ENCODE measurements at regions not wholly inside any gene's neighbourhood (a gene's known extent, or its start where the extent isn't known, plus 50 kb on each side); places are given as distances from the start of the nearest gene placed in this dataset.
"Not testable (repeated sequence)": the region's sequence is repeated elsewhere in the genome, so short reads cannot be mapped to it uniquely, and the experiment has no call there.

- no peak for DNase-seq (ENCODE audit: low spot score)
Measured at GRCh38 chr13:76620036-76620435, 266.2 kb downstream of the KCTD12 start.

- DNase-seq (ENCODE audit: low spot score), result no peak
Measured at GRCh38 chr13:76619631-76620030, 266.6 kb downstream of the KCTD12 start.

- no peak for DNase-seq (ENCODE audit: low spot score)
Measured at GRCh38 chr13:76610819-76611415, 275.3 kb downstream of the KCTD12 start.

GRCh38 chr13:76609643-76610042 lies 276.6 kb downstream of the KCTD12 start:
- no peak for DNase-seq (ENCODE audit: low spot score)

- DNase-seq (ENCODE audit: low spot score), result no peak
Measured at GRCh38 chr13:76607866-76608265, 278.3 kb downstream of the KCTD12 start.

- DNase-seq (ENCODE audit: low spot score), result no peak
Measured at GRCh38 chr13:76600081-76600480, 286.1 kb downstream of the KCTD12 start.

- DNase-seq (ENCODE audit: low spot score), result no peak
Measured at GRCh38 chr13:76597868-76598267, 288.3 kb downstream of the KCTD12 start.

- DNase-seq (ENCODE audit: low spot score), result no peak
Measured at GRCh38 chr13:76596216-76596615, 290.0 kb downstream of the KCTD12 start.

- DNase-seq (ENCODE audit: low spot score), result no peak
Measured at GRCh38 chr13:76594435-76594834, 291.8 kb downstream of the KCTD12 start.

GRCh38 chr13:76586842-76587241 lies 299.4 kb downstream of the KCTD12 start:
- no peak for DNase-seq (ENCODE audit: low spot score)

- no peak for DNase-seq (ENCODE audit: low spot score)
Measured at GRCh38 chr13:76579701-76580100, 306.5 kb downstream of the KCTD12 start.

GRCh38 chr13:76575634-76576033 lies 310.6 kb downstream of the KCTD12 start:
- DNase-seq (ENCODE audit: low spot score), result not testable (repeated sequence)

GRCh38 chr13:76570510-76570971 lies 315.7 kb downstream of the KCTD12 start:
- no peak for DNase-seq (ENCODE audit: low spot score)

- no peak for DNase-seq (ENCODE audit: low spot score)
Measured at GRCh38 chr13:76556627-76557026, 329.6 kb downstream of the KCTD12 start.

GRCh38 chr13:76552807-76553206 lies 333.4 kb downstream of the KCTD12 start:
- no peak for DNase-seq (ENCODE audit: low spot score)

- no peak for DNase-seq (ENCODE audit: low spot score)
Measured at GRCh38 chr13:76552041-76552772, 334.0 kb downstream of the KCTD12 start.

- no peak for DNase-seq (ENCODE audit: low spot score)
Measured at GRCh38 chr13:76542176-76542575, 344.0 kb downstream of the KCTD12 start.

GRCh38 chr13:76538004-76538403 lies 348.2 kb downstream of the KCTD12 start:
- DNase-seq (ENCODE audit: low spot score), result no peak

GRCh38 chr13:76533251-76533650 lies 353.0 kb downstream of the KCTD12 start:
- no peak for DNase-seq (ENCODE audit: low spot score)

- DNase-seq (ENCODE audit: low spot score), result no peak
Measured at GRCh38 chr13:76527041-76527440, 359.2 kb downstream of the KCTD12 start.

- no peak for DNase-seq (ENCODE audit: low spot score)
Measured at GRCh38 chr13:76523740-76524340, 362.4 kb downstream of the KCTD12 start.

GRCh38 chr13:76522083-76522755 lies 364.0 kb downstream of the KCTD12 start:
- DNase-seq (ENCODE audit: low spot score), result no peak

- no peak for DNase-seq (ENCODE audit: low spot score)
Measured at GRCh38 chr13:76519685-76520084, 366.5 kb downstream of the KCTD12 start.
